Keratinocyte (primary cell): ENCODE measurements at regions not wholly inside any gene's neighbourhood (a gene's known extent, or its start where the extent isn't known, plus 50 kb on each side); places are given as distances from the start of the nearest gene placed in this dataset.

Experiments
- DNase-seq: peaks from one replicate; pipeline ENCODE4 v3.0.0-alpha.2; 2011; ENCODE audit warnings: low read depth, missing footprints, low spot score
- FAIRE-seq: peaks from 2 replicates; lab custom pipeline; 2011; peaks lifted over from hg19 to GRCh38; lab: Jason Lieb, UNC
- H2AFZ ChIP-seq: 2 replicates; pipeline ENCODE4 v1.6.0; 2012; ENCODE audit warnings: low read length, control low read depth, inconsistent platforms; ENCODE audit not compliant: control insufficient read depth
- H3K27ac ChIP-seq: 2 replicates; pipeline ENCODE4 v1.5.1; 2011; ENCODE audit warnings: low read length; ENCODE audit not compliant: control insufficient read depth, insufficient read depth
- H3K27me3 ChIP-seq: 3 replicates; pipeline ENCODE4 v1.6.0; 2011; ENCODE audit warnings: low read length; ENCODE audit not compliant: control insufficient read depth, insufficient read depth; ENCODE audit errors: extremely low read depth
- H3K36me3 ChIP-seq, 2 experiments: 2 replicates in 1 of 2; 3 replicates in 1 of 2; pipeline ENCODE4 v1.5.1; 2011; ENCODE audit warnings: low read length in 2 of 2, mild to moderate bottlenecking in 1 of 2; ENCODE audit not compliant: control insufficient read depth in 2 of 2, insufficient read depth in 2 of 2; ENCODE audit errors: extremely low read depth in 1 of 2
- H3K4me1 ChIP-seq: 3 replicates; pipeline ENCODE4 v1.5.1; 2011; ENCODE audit warnings: low read length; ENCODE audit not compliant: control insufficient read depth, insufficient read depth; ENCODE audit errors: extremely low read depth
- H3K4me2 ChIP-seq: 3 replicates; pipeline ENCODE4 v1.6.0; 2011; ENCODE audit warnings: low read depth, low read length; ENCODE audit not compliant: control insufficient read depth, insufficient read depth; ENCODE audit errors: extremely low read depth
- H3K4me3 ChIP-seq, 3 experiments: fragments of 200-600 bp in 1 of 3; sonication (generic) in 1 of 3; 2 replicates in 2 of 3; 3 replicates in 1 of 3; pipeline ENCODE4 v1.5.1; 2011 to 2016; ENCODE audit warnings: low read length in 3 of 3, mild to moderate bottlenecking in 3 of 3, control low read depth in 2 of 3, inconsistent platforms in 1 of 3, low read depth in 1 of 3, mixed read lengths in 1 of 3, mixed run types in 1 of 3, moderate library complexity in 1 of 3; ENCODE audit not compliant: control insufficient read depth in 2 of 3, insufficient read depth in 2 of 3; ENCODE audit errors: extremely low read depth in 1 of 3
- H3K79me2 ChIP-seq: 2 replicates; pipeline ENCODE4 v1.6.0; 2012; ENCODE audit warnings: low read length; ENCODE audit not compliant: control insufficient read depth, insufficient read depth
- H3K9ac ChIP-seq: 3 replicates; pipeline ENCODE4 v1.6.0; 2011; ENCODE audit warnings: low read length; ENCODE audit not compliant: control insufficient read depth, insufficient read depth; ENCODE audit errors: extremely low read depth
- H3K9me1 ChIP-seq: 3 replicates; pipeline ENCODE4 v1.6.0; 2011; ENCODE audit warnings: low read length; ENCODE audit not compliant: control insufficient read depth, insufficient read depth; ENCODE audit errors: extremely low read depth
- H3K9me3 ChIP-seq: 2 replicates; pipeline ENCODE4 v1.5.1; 2012; ENCODE audit warnings: low read depth, low read length; ENCODE audit not compliant: control insufficient read depth
- H4K20me1 ChIP-seq: 3 replicates; pipeline ENCODE4 v1.6.0; 2011; ENCODE audit warnings: low read length; ENCODE audit not compliant: control insufficient read depth, insufficient read depth; ENCODE audit errors: extremely low read depth
- EZH2 ChIP-seq: IDR thresholded peaks from one replicate; pipeline ENCODE4 v1.6.1; 2012; ENCODE audit warnings: inconsistent platforms, mild to moderate bottlenecking, low read length, moderate library complexity
- dilution Hi-C: fragments of 300-500 bp; cut with MboI; formaldehyde crosslinking; loops from one replicate; pipeline ENCODE4 v1.7.0; 2020; ENCODE audit warnings: low sequenced_read_pairs; ENCODE audit not compliant: extremely low pct_ligation_motif_present
- TF ChIP-seq, protein P1 (sequence below), 3 experiments: IDR thresholded peaks in 1 of 3; conservative IDR thresholded peaks in 1 of 3; optimal IDR thresholded peaks in 1 of 3; 2 replicates in 2 of 3; 3 replicates in 1 of 3; pipeline versions ENCODE3 to v1.5.1; 2011; ENCODE audit warnings: low read length in 3 of 3, mild to moderate bottlenecking in 3 of 3, moderate library complexity in 2 of 3, control low read depth in 1 of 3, inconsistent platforms in 1 of 3; ENCODE audit not compliant: insufficient read depth in 2 of 3; ENCODE audit errors: extremely low read depth in 1 of 3

GRCh38 chr1:55610203-55610602, 395.0 kb upstream of the USP24 start:
- H3K4me1 ChIP-seq, result no peaks in the 10 kb centered on the region
- no peak overlapping the region for H3K9ac ChIP-seq
- no peak overlapping the region for H2AFZ ChIP-seq
- no peaks in the 10 kb centered on the region for H3K27me3 ChIP-seq
- H3K36me3 ChIP-seq, result no peaks in the 10 kb centered on the region
- H4K20me1 ChIP-seq, result no peaks in the 10 kb centered on the region
- no peaks in the 10 kb centered on the region for H3K9me3 ChIP-seq
- H3K4me3 ChIP-seq, result no peak overlapping the region
- DNase-seq, result no peak
- no peaks in the 10 kb centered on the region for H3K79me2 ChIP-seq
- no peaks in the 10 kb centered on the region for H3K9me1 ChIP-seq
- FAIRE-seq, result no peak
- no peak overlapping the region for H3K4me2 ChIP-seq
- dilution Hi-C loops, result no loop called here
- H3K27ac ChIP-seq, result no peak overlapping the region
- TF ChIP-seq, protein P1, sequence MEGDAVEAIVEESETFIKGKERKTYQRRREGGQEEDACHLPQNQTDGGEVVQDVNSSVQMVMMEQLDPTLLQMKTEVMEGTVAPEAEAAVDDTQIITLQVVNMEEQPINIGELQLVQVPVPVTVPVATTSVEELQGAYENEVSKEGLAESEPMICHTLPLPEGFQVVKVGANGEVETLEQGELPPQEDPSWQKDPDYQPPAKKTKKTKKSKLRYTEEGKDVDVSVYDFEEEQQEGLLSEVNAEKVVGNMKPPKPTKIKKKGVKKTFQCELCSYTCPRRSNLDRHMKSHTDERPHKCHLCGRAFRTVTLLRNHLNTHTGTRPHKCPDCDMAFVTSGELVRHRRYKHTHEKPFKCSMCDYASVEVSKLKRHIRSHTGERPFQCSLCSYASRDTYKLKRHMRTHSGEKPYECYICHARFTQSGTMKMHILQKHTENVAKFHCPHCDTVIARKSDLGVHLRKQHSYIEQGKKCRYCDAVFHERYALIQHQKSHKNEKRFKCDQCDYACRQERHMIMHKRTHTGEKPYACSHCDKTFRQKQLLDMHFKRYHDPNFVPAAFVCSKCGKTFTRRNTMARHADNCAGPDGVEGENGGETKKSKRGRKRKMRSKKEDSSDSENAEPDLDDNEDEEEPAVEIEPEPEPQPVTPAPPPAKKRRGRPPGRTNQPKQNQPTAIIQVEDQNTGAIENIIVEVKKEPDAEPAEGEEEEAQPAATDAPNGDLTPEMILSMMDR (optimal IDR thresholded peaks at IDR 0.05 in 1 of 3, IDR thresholded peaks at IDR 0.05 in 1 of 3, conservative IDR thresholded peaks at IDR 0.05 in 1 of 3; ENCODE audit: extremely low read depth in 1 of 3, insufficient read depth in 2 of 3, low read length in 3 of 3), result no peak
- no peak for TF ChIP-seq EZH2

- Histone ChIP-seq H3K4me2 (no peak overlapping the region), H3K36me3 (no peaks in the 10 kb centered on the region), H3K9me1 (no peaks in the 10 kb centered on the region), H3K9ac (no peak overlapping the region), H3K9me3 (no peaks in the 10 kb centered on the region), H3K79me2 (no peaks in the 10 kb centered on the region), H2AFZ (no peak overlapping the region), H3K27ac (no peak overlapping the region), H3K4me1 (no peaks in the 10 kb centered on the region), H3K27me3 (no peaks in the 10 kb centered on the region), H3K4me3 (no peak overlapping the region), H4K20me1 (no peaks in the 10 kb centered on the region)
- TF ChIP-seq EZH2, result no peak
- TF ChIP-seq, protein P1 (optimal IDR thresholded peaks at IDR 0.05 in 1 of 3, IDR thresholded peaks at IDR 0.05 in 1 of 3, conservative IDR thresholded peaks at IDR 0.05 in 1 of 3; ENCODE audit: extremely low read depth in 1 of 3, insufficient read depth in 2 of 3, low read length in 3 of 3), result no peak
- dilution Hi-C loops, result no loop called here
- DNase-seq (no peak), FAIRE-seq (no peak)
Observed at GRCh38 chr1:55609630-55610029, 394.5 kb upstream of the USP24 start.
